Head of caudate nucleus (tissue), 42 donors: ENCODE measurements at regions not wholly inside any gene's neighbourhood (a gene's known extent, or its start where the extent isn't known, plus 50 kb on each side); places are given as distances from the start of the nearest gene placed in this dataset.

Experiments used
- DNase-seq, 42 donors: peaks; one replicate each; pipeline versions ENCODE4 v3.0.0 to v3.0.0-alpha.2; 2020 to 2021; ENCODE audit warnings: mixed read lengths in 7 of 42
- intact Hi-C: fragments of 100-400 bp; cut with DNase I; formaldehyde crosslinking; loops from one replicate; pipeline ENCODE4 v1.15.0; 2022

DNA sequence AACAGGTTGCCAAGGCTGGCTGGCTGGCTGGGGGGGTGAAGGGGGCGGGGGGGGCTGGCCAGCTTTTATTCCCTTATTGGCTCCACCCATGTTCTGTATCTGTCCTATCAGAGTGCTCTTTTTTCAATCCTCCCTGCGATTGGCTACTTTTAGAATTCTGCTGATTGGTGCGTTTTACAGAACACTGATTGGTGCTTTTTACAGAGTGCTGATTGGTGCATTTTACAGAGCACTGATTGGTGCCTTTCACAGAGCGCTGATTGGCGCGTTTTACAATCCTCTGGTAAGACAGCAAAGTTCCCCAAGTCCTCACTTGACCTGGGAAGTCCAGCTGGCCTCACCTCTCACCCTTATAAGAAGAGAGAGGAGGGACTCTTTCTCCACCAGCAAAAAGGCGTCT, 175.9 kb downstream of the ERCC6L2 start:
- no peak for DNase-seq
- intact Hi-C loops: loop anchor here (10.0 kb wide), 2 partner anchors 63 to 163 kb away; no protein-coding TSS in a partner anchor

DNA sequence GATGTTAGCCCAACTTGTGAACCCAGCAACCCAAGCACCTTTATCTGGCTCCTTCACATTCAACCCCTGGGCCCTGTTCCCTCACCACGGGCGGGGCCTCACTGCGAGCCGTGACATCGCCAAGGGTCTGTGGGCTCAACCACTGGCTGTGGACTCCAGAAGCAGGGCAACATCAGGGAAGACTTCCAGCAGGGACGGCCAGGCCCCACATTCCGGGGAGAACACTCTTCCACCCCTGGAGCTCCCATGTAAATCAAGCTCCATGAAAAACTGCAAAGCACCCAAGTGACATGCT, 175.3 kb downstream of the ERCC6L2 start:
- intact Hi-C loops: loop anchor here (10.0 kb wide), 2 partner anchors 64 to 164 kb away; no protein-coding TSS in a partner anchor
- DNase-seq: no peak

DNA sequence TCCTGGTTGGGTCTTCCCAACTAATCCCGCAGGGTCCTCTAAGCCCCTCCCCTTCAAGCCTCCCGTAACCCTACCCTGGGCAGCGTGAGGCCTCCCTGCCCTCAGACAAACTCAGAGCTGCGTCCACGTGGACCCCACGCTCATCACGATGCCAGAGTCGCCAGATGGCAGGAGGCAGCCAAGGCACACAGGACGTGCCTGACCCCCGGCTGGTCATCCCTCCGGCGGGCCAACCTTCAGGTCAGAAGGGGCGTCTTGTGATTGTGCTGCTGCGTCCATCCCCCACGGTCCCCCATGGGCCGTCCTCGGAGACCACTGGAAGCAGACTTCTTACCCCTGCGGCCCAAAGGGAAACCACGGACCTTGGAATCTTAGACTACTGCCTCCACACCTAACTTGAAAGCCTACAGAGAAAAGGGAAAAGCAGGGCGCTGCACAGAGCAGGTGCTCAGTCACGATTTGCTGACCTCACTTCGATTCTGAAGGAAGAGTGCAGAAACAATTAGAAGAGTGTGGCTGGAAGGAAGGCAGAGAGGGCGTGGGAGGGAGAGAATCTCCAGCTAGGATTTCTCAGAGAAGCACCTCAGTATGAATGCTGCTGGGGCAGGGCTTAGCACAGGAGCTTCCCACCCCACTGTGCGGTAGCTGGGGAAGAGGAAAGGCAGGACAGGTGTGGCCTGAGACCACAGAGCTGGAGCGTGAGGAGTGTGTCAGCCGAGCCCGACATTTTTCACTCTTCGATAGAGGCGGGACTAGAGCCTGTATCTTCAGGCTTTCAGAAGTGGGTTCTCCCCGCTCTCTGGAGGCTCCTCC, 174.8 kb downstream of the ERCC6L2 start:
- intact Hi-C loops: loop anchor here (10.0 kb wide), 2 partner anchors 65 to 165 kb away; no protein-coding TSS in a partner anchor
- DNase-seq: no peak

GRCh38 chr9:96048956-96049831, 173.7 kb downstream of the ERCC6L2 start:
- DNase-seq: peak; percentile 71 to 96 (median 87)
- intact Hi-C loops: no loop called here

- DNase-seq: peak in 24 of 42 donors; percentile 22 to 75 (median 34)
These were observed 172.8 kb downstream of the ERCC6L2 start for GRCh38 chr9:96048104-96048955.

GRCh38 chr9:96047741-96048103, 172.2 kb downstream of the ERCC6L2 start:
- DNase-seq: peak in 6 of 42 donors; percentile 22 to 57 (median 32)
- intact Hi-C loops: no loop called here

More at GRCh38 chr9:96048104-96048955, 172.8 kb downstream of the ERCC6L2 start:
- intact Hi-C loops: no loop called here

DNA sequence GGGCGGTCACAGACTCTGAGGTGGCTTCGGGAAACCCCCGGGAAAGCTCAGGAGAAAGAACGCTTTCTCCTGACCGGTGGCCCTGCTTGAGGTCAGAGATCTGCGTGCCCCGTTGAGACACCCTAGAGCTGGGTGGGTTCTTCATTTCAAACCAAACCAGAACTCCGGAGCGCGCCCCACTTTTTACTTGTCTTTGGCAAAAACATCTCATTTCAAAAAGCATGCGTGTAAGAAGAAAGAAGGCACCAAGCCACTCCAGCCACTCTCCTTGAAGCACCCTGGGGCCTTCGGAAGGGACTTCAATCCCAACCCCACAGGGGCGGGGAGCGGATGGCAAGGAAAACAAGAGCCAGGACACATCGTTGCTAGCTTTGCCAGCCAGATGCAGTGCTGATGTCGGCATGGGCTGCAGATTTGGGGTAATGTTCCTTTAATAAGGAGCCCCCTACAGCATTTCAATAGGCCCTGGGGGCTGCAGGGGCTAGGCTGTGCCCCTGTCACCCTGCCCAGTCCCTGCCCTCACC, 171.7 kb downstream of the ERCC6L2 start:
- no peak for DNase-seq
- intact Hi-C loops: no loop called here

- intact Hi-C loops: no loop called here
- no peak for DNase-seq
These were observed 170.3 kb downstream of the ERCC6L2 start for GRCh38 chr9:96045811-96046210.

DNA sequence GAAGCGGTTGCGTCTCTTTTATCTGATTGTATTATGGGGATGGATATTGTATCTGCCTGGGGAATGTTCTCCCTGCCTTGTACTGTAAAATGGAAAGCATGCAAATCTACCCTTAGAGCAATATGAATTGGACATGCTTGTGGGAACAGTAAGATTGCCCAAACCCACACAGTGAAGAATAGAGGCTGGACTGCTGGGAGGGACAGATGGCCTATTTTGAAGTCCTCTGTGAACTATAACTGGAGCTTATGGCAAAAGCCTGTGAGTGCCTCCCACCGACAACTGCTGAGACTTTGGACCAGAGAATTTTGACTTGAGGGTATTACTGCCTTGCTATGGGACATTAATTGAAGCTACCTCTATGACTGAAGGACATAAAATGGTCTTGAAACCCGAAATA, 168.9 kb downstream of the ERCC6L2 start:
- DNase-seq: no peak
- intact Hi-C loops: no loop called here

DNA sequence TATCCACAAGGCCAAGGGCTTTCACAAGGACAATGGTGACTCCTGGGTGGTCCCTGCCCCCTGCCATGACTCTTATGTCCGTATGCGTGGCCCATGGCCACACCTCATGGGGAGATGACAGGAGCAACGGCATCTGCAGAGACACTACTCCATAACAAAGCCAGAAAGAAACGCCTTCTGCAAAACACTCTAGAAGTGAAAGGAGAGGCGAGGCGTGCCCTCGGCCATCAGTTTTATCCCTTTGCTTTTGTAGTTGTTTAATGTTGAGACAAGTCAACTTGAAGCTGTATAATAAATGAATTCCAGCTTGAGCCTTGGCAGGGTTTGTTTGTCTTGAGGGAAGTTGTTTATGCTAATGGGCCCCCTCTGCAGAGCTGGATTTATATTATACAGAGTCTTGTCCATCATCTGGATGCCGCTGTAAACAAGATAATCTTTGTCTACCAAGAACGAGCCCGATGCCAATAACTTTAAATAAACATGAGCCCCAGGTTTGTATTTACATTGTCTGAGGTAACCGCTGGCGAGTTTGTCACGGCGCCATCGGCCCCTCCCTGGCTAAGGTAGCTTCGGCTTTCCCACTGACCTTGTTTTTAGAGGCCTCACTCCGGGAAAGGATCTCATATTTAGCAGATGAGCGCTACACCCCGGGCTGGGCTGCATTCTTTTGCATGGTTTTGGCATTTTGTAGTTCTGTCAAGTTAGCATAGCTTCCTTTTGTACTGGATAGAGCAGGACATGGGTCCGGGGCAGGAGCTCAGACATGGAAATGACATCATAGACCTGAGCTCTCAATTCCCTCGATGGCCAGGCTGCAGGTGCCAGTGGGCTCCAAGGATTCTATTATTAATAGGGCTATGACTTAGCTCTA, 165.3 kb downstream of the ERCC6L2 start:
- intact Hi-C loops: no loop called here
- no peak for DNase-seq

GRCh38 chr9:96038914-96039313, 163.4 kb downstream of the ERCC6L2 start:
- no peak for DNase-seq
- intact Hi-C loops: no loop called here

- DNase-seq: no peak
- intact Hi-C loops: no loop called here
These were observed 162.8 kb downstream of the ERCC6L2 start for GRCh38 chr9:96038271-96038670.

- intact Hi-C loops: no loop called here
- DNase-seq: no peak
These were observed 159.1 kb downstream of the ERCC6L2 start for GRCh38 chr9:96034553-96035122.

- intact Hi-C loops: no loop called here
- DNase-seq: peak in 8 of 42 donors; percentile 20 to 44 (median 31)
These were observed 158.4 kb downstream of the ERCC6L2 start for GRCh38 chr9:96033896-96034295.

DNA sequence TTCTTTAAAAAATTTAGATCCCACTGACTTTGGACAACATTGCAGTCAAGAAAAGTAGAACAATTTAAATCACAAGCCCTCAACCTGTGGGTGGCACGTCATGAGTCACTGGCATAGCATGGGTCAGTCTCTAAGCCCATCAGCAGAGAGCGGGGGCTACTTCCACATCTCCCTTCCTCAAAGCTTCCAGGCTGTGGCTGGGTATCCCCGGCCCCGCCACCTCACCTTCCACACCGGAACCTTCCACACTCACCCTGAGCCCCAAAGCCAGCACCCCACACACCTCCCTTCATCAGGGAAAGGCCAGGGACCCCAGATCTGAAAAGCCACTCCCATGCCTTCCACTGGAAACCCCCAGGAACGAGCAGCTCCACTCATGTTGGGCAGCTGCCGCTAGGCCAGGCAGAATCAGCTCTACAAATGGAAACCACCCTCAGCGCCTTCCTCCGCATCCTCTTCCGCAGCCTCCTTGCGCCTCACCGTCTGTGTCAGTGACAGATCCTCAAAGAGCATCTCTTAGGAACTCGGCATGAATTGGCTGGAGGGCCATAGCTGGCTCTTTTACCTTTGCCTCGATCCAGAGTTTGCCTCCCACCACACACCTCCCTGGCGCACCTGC, 156.5 kb downstream of the ERCC6L2 start:
- intact Hi-C loops: no loop called here
- no peak for DNase-seq

DNA sequence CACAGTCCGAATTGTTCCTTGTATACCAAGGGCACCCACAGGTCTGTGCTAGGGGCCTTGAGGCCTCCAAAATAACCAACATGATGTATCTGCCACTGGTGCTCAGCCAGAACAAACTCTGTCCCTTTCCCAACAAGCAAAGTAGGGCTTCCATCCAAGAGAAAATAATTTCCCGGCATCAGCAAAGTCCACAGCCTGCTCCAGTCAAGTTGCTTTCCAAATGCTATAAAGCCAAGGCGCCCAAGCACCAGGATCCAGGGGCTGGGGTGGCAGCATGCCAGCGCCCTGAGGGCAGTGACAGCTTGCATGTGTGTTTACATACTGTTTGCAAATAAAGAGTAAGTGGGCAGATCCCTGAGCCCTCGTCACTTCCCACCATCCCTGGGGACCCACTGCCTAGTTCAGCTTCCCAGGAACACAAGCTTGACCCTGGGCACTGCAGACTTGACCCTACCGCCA, 155.9 kb downstream of the ERCC6L2 start:
- peak in 9 of 42 donors; percentile 27 to 58 (median 41) for DNase-seq
- intact Hi-C loops: no loop called here
